ENCODE measurements at regions not wholly inside any gene's neighbourhood (a gene's known extent, or its start where the extent isn't known, plus 50 kb on each side); places are given as distances from the start of the nearest gene placed in this dataset.

GRCh38 chr1:166221316-166221715 is 54.5 kb upstream of the FAM78B start:
- no peak for DNase-seq

- no peak for DNase-seq
These were observed 67.1 kb upstream of the FAM78B start for GRCh38 chr1:166233750-166234366.

GRCh38 chr1:166235728-166236127 is 68.9 kb upstream of the FAM78B start:
- no peak for DNase-seq

GRCh38 chr1:166237675-166238074 is 70.9 kb upstream of the FAM78B start:
- DNase-seq = no peak

- DNase-seq = no peak
These were observed 86.4 kb upstream of the FAM78B start for GRCh38 chr1:166253076-166253779.

GRCh38 chr1:166258017-166258416 is 91.2 kb upstream of the FAM78B start:
- no peak for DNase-seq

- no peak for DNase-seq
These were observed 94.7 kb upstream of the FAM78B start for GRCh38 chr1:166261511-166261910.

- no peak for DNase-seq
These were observed 103.8 kb upstream of the FAM78B start for GRCh38 chr1:166270476-166271150.

GRCh38 chr1:166271151-166271538 is 104.3 kb upstream of the FAM78B start:
- no peak for DNase-seq

GRCh38 chr1:166272155-166272554 is 105.4 kb upstream of the FAM78B start:
- no peak for DNase-seq

- DNase-seq = no peak
These were observed 106.0 kb upstream of the FAM78B start for GRCh38 chr1:166272851-166273250.

GRCh38 chr1:166273618-166274017 is 106.8 kb upstream of the FAM78B start:
- no peak for DNase-seq

GRCh38 chr1:166282391-166283137 is 115.8 kb upstream of the FAM78B start:
- DNase-seq = no peak

- DNase-seq = no peak
These were observed 116.4 kb upstream of the FAM78B start for GRCh38 chr1:166283190-166283589.

GRCh38 chr1:166283600-166283999 is 116.8 kb upstream of the FAM78B start:
- no peak for DNase-seq

- DNase-seq = no peak
These were observed 122.7 kb upstream of the FAM78B start for GRCh38 chr1:166289309-166290050.

- no peak for DNase-seq
These were observed 128.9 kb upstream of the FAM78B start for GRCh38 chr1:166295656-166296055.

GRCh38 chr1:166297993-166298392 is 131.2 kb upstream of the FAM78B start:
- no peak for DNase-seq

GRCh38 chr1:166300767-166301166 is 134.0 kb upstream of the FAM78B start:
- no peak for DNase-seq

GRCh38 chr1:166302989-166303758 is 136.4 kb upstream of the FAM78B start:
- no peak for DNase-seq

GRCh38 chr1:166304131-166304530 is 137.3 kb upstream of the FAM78B start:
- DNase-seq = no peak

GRCh38 chr1:166305371-166305770 is 138.6 kb upstream of the FAM78B start:
- no peak for DNase-seq
